PC-3 (cell line): ENCODE measurements at regions not wholly inside any gene's neighbourhood (a gene's known extent, or its start where the extent isn't known, plus 50 kb on each side); places are given as distances from the start of the nearest gene placed in this dataset.

Experiments
- EZH2 ChIP-seq: fragments of 300-600 bp; sonication (generic); IDR thresholded peaks from one replicate; pipeline ENCODE4 v1.6.1; 2017; ENCODE audit warnings: antibody characterized with exemption, mild to moderate bottlenecking, low read length; ENCODE audit not compliant: unreplicated experiment
- EZH2phosphoT487 ChIP-seq: fragments of 300-600 bp; sonication (generic); IDR thresholded peaks from 2 replicates; pipeline ENCODE4 v1.6.1; 2018; ENCODE audit warnings: mild to moderate bottlenecking, antibody characterized with exemption, low read length, borderline replicate concordance
- TF ChIP-seq, protein P1 (sequence below): fragments of 300-600 bp; sonication (generic); conservative IDR thresholded peaks from 2 replicates; pipeline ENCODE4 v1.5.1; 2017; ENCODE audit warnings: antibody characterized with exemption, low read depth, mild to moderate bottlenecking, low read length

DNA sequence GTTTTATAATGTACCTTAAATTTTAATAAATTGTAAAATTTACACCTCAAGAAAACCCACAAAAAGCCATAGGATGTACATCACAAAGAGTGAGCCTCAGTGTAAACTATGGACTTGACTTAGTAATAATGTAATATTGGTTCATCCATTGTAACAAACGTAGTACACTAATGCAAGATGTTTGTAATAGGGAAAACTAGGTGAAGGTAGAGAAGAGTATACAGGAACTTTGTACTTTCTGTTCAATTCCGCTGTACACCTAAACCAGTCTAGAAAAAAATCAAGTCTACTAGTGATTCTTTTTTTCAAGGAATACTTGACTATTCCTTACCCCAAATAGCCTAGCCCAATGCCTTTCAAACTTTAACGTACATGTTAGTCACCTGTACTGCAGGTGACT is 222.3 kb upstream of the FGGY start:
- TF ChIP-seq EZH2 = no peak
- TF ChIP-seq, protein P1, sequence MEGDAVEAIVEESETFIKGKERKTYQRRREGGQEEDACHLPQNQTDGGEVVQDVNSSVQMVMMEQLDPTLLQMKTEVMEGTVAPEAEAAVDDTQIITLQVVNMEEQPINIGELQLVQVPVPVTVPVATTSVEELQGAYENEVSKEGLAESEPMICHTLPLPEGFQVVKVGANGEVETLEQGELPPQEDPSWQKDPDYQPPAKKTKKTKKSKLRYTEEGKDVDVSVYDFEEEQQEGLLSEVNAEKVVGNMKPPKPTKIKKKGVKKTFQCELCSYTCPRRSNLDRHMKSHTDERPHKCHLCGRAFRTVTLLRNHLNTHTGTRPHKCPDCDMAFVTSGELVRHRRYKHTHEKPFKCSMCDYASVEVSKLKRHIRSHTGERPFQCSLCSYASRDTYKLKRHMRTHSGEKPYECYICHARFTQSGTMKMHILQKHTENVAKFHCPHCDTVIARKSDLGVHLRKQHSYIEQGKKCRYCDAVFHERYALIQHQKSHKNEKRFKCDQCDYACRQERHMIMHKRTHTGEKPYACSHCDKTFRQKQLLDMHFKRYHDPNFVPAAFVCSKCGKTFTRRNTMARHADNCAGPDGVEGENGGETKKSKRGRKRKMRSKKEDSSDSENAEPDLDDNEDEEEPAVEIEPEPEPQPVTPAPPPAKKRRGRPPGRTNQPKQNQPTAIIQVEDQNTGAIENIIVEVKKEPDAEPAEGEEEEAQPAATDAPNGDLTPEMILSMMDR = no peak
- no peak for TF ChIP-seq EZH2phosphoT487
